ENCODE measurements at regions not wholly inside any gene's neighbourhood (a gene's known extent, or its start where the extent isn't known, plus 50 kb on each side); places are given as distances from the start of the nearest gene placed in this dataset.
A peak's percentile ranks its signal among the peaks of the same experiment; 100 is the strongest.
"Not testable (repeated sequence)": the region's sequence is repeated elsewhere in the genome, so short reads cannot be mapped to it uniquely, and the experiment has no call there.

- DNase-seq, result not testable (repeated sequence)
Measured at GRCh38 chr5:176018598-176018997, 50.5 kb upstream of the THOC3 start.

GRCh38 chr5:176020852-176021251 lies 52.7 kb upstream of the THOC3 start:
- not testable (repeated sequence) for DNase-seq

GRCh38 chr5:176023535-176023934 lies 55.4 kb upstream of the THOC3 start:
- not testable (repeated sequence) for DNase-seq

- DNase-seq, result not testable (repeated sequence)
Measured at GRCh38 chr5:176029445-176029844, 61.3 kb upstream of the THOC3 start.

- peak in 1 of 2 donors; percentile 54 for DNase-seq
Measured at GRCh38 chr5:176030361-176031117, 62.4 kb upstream of the THOC3 start.

- DNase-seq, result not testable (repeated sequence)
Measured at GRCh38 chr5:176031118-176031510, 63.0 kb upstream of the THOC3 start.

GRCh38 chr5:176033186-176033585 lies 65.1 kb upstream of the THOC3 start:
- DNase-seq, result not testable (repeated sequence)

GRCh38 chr5:176034407-176035200 lies 66.5 kb upstream of the THOC3 start:
- peak in 1 of 2 donors; percentile 33 for DNase-seq

- DNase-seq, result not testable (repeated sequence)
Measured at GRCh38 chr5:176035201-176035530, 67.1 kb upstream of the THOC3 start.

- not testable (repeated sequence) for DNase-seq
Measured at GRCh38 chr5:176035816-176036308, 67.7 kb upstream of the THOC3 start.

- not testable (repeated sequence) for DNase-seq
Measured at GRCh38 chr5:176036391-176036790, 68.3 kb upstream of the THOC3 start.

- not testable (repeated sequence) for DNase-seq
Measured at GRCh38 chr5:176037190-176037589, 69.1 kb upstream of the THOC3 start.

- DNase-seq, result not testable (repeated sequence)
Measured at GRCh38 chr5:176040105-176040801, 72.1 kb upstream of the THOC3 start.

GRCh38 chr5:176041248-176041994 lies 73.3 kb upstream of the THOC3 start:
- DNase-seq, result not testable (repeated sequence)

GRCh38 chr5:176042020-176042658 lies 74.0 kb upstream of the THOC3 start:
- DNase-seq, result not testable (repeated sequence)

GRCh38 chr5:176043252-176043829 lies 75.2 kb upstream of the THOC3 start:
- DNase-seq, result not testable (repeated sequence)

GRCh38 chr5:176043986-176044385 lies 75.9 kb upstream of the THOC3 start:
- DNase-seq, result not testable (repeated sequence)

- not testable (repeated sequence) for DNase-seq
Measured at GRCh38 chr5:176044431-176044830, 76.3 kb upstream of the THOC3 start.

GRCh38 chr5:176045442-176045841 lies 77.3 kb upstream of the THOC3 start:
- DNase-seq, result peak in 1 of 2 donors; percentile 48

- DNase-seq, result not testable (repeated sequence)
Measured at GRCh38 chr5:176048671-176049070, 80.6 kb upstream of the THOC3 start.

Measured in CD4-positive, alpha-beta T cell treated with Interferon alpha-2 for 1 hour (primary cell).